KG1 (cell line): ENCODE measurements at regions not wholly inside any gene's neighbourhood (a gene's known extent, or its start where the extent isn't known, plus 50 kb on each side); places are given as distances from the start of the nearest gene placed in this dataset.
A peak's percentile ranks its signal among the peaks of the same experiment; 100 is the strongest.

Experiments
- DNase-seq: peaks from one replicate; lab custom pipeline; 2025; lab: John Stamatoyannopoulos, UW

DNA sequence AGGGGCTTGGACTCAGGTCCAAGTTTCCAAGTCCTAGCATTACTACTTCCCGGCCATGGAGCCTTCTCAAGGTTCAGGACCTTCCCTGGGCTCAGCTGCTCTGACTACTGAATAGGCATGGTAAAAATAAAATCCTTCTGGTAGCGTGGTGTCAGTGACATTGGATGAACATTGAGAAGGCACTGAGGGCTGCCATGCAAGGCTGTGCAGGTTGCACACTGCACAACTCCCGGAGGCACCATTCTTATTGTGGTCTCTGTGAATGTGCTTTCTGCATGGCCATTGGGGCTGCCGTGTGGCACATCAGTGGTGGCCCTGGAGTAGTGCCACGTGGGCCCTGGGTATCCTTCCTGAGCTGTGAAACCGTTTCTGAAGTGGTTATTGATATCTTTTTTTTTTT lies 250.2 kb upstream of the CIBAR2 start:
- no peak for DNase-seq

DNA sequence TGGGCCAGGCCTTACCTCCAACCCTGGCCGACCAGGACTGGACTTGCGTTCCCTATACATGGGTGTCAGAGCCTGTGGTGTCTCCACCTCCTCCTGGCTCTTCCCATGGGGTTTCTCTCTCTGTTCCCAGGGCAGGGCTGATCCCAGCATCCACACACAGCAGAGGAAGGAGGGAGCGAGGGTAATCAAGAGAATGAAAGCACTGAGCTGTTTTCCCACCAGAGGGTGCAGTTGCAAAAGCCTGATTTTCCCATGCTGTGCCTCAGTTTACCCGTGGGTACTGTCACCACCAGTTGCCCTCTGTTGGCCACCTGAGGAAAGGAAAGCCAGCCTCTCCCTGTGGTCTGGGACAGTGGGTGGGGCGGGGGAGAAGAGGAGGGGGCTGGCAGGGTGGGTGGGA lies 249.7 kb upstream of the GSE1 start:
- no peak for DNase-seq

DNA sequence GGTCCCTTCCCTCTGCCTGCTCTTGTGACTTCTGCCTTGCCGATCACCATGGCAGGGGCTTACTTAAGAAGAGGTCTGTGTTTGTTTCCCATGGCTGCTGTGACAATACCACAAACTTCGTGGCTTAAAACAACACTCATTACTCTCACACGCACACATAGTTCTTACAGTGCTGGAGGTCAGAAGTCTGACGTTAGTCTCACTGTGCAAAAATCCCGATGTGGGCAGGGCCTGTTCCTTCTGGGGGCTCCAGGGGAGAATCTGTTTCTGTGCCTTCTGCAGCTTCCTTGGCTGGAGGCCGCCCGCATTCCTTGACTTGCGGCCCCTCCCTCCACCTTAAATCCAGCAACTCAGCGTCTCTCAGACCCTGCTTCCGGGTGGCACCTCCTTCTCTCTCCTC lies 249.2 kb upstream of the GSE1 start:
- no peak for DNase-seq

DNA sequence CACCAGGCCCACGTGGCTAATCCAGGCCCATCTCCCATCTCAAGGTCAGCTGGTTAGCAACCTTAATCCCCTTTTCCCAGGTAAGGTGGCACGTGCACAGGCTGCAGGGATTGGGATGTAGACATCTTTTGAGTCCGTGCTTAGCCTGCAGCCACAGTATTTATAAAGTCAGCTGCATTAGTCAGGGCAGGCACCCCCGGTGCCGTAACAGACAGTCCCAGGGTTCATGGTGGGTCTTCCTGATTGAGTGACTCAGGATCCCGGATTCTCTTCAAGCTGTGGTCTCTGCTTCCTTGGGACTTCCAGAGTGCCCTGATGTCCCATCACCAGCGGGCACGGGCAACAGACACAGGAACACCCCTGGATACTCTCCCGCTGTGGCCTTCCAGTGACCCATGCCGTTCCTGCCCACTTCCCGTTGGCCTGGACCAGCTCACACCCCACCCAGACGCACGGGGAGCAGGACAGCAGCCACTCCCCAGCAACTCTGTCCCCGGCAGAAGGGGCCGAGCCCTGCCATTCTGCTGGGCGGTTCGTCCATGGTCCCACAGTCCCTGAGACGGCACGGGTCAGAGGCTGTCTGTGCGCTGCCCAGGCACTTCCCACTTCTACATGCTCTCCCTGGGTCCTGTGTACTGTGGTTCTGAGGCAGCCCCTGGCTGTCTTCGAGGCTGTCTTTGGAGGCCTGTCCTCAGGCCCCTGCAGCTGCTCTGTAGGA lies 248.6 kb upstream of the GSE1 start:
- DNase-seq: no peak

DNA sequence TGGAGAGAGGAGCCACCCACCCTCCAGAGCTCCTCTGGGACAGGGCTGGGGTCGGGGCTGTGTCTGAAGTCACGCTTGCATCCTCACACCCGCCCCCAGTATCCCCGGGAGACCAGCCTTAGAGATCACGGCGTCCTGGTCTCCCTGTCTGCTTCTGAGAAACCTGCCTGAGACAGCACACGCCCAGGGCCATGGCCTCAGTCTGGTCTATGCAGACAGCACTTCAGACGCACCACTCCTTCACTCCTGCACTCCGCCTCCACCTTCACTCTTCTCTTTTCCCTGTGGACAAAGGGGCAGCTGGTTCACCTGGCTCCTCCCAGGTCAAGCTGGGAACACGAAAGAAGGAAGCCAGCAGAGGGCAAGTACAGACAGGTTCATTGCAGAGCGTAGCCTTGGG lies 248.0 kb upstream of the GSE1 start:
- no peak for DNase-seq

DNA sequence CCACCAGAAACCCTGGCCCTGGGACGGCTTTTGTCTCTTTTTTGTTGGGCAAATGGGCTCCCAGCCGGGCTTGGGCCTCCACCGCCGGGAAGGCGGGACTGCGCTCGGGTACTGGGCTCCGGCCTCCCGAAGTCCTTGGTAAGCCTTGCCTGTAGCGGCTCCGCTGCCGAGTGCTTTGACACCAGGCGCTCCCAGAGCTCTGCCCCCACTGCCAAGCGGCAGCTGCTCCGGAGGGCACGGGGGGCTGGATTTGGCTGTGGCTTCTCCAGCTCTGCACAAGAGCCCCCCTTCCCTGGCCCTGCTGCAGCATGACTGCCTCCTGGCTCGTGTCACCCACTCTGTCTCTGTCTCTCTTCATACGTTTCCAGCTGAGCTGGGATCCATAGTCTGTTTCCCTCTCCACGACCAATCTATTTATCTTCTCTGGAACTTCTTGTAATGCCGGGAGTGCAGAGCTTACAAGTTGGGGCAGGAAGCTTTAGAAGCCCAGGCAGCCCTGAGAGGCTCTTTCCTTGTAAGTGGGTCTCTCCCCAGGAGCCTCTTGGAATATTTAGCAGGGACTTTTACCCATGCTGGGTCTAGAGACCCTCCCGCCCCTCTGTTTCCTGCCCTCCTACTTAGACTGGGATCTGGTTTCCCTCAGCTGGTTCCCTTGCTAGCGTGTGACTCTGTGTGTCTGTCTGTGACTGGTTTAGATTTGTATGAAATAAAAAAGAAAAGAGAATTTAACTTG lies 246.9 kb upstream of the GSE1 start:
- no peak for DNase-seq

GRCh38 chr16:85367485-85367884 lies 245.6 kb upstream of the GSE1 start:
- no peak for DNase-seq

DNA sequence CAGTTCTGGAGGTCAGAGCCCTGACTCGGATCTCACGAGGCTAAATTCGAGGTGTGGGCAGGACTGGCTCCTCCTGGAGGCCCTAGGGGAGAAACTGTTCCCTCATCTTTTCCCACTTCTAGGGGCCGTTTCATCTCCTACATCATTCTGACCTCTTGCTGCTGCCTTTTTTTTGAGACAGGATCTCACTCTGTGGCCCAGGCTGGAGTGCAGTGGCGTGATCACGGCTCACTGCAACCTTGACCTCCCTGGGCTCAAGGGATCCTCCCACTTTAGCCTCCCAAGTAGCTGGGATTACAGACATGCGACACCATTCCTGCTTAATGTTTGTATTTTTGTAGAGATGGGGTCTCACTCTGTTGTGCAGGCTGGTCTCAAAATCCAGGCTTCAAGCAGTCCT lies 244.1 kb upstream of the GSE1 start:
- no peak for DNase-seq

DNA sequence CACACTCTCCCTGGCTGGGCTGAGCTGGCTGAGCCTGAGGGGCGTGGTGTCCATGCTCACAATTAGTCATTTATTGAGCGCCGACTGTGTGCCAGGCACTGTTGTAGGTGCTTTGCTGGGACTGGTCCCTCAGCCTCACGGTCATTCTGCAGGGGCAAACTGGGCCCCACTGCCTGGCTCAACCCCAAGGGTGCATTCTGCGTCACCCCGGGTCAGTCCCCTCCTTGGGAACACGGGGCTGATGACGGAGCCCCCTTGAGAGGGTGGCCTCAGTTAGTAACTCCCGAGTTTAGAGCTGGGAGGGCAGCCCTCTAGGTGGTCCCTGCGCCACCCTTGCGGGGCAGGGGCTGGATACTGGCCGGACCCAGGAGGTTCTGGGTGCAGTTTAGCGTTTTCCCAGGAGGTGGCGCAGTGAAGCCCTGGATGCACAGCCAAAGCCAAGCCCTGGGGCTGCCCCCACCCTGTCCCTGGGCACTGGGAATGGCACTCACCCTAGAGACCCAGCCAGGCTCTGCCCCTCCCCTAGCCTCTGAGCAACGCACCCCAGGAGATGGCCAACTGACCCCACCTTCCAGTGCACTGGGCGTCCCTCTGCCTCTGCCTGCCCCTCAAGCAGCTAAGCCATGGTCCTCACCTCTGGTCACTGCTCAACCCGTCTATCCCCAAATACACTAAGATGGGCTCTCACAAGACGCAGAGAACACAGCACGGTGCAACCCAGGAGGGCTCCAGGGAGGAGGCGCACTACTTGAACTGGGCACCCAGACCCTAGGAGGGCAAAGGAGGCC lies 243.2 kb upstream of the GSE1 start:
- peak; percentile 4 for DNase-seq

DNA sequence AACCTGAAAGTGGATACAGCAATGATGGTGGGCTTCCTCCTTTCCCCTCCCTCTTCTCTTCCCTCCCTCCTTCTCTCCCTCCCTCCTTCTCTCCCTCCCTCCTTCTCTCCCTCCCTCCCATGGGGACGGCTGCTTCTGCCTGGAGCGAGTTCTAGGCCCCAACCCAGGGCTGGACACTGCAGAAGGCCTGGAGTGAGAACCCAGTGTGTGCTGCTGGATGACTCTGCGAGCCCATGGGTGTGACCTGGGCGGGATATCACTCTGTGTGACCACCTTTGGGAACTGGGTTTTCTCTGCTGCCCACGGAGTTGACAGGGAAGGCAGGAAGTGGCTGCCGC lies 242.6 kb upstream of the GSE1 start:
- no peak for DNase-seq

- no peak for DNase-seq
These were observed 242.1 kb upstream of the GSE1 start for GRCh38 chr16:85370881-85371651.

DNA sequence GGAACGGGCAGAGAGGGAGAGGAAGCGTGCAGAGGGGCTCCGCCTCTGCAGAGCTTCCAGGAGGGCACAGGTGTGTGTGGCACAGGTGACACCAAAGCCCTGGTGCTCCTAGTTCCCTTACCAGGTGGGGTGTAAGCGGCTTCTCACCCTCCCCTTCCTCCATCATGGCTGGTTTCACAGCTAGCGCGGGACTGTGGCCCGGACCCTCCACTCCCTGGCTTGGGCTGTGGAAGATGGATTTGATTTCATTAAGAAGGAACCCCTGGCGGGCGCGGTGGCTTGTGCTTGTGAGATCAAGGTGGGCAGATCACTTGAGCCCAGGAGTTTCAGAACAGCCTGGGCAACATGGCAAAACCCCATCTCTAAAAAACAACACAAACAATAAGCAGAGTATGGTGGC lies 241.2 kb upstream of the GSE1 start:
- no peak for DNase-seq

- peak; percentile 26 for DNase-seq
These were observed 240.3 kb upstream of the GSE1 start for GRCh38 chr16:85372627-85373372.

- no peak for DNase-seq
These were observed 239.2 kb upstream of the GSE1 start for GRCh38 chr16:85373741-85374570.

DNA sequence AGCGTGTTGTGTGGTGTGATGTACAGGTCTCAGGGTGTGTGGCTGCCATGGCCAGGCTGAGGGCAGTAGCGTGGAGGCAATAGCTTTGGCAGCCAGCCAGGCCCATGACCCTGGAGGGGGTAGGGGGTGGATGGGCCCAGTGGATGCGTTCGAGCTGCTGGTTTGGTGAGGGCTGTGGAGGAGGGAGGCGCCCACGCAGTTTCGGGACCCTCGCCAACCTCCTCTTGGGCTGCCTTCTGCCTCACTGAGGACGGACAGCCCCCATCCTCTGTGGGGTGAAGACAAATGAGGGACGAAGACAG lies 238.6 kb upstream of the GSE1 start:
- DNase-seq: no peak

GRCh38 chr16:85375282-85375681 lies 237.8 kb upstream of the GSE1 start:
- DNase-seq: no peak

DNA sequence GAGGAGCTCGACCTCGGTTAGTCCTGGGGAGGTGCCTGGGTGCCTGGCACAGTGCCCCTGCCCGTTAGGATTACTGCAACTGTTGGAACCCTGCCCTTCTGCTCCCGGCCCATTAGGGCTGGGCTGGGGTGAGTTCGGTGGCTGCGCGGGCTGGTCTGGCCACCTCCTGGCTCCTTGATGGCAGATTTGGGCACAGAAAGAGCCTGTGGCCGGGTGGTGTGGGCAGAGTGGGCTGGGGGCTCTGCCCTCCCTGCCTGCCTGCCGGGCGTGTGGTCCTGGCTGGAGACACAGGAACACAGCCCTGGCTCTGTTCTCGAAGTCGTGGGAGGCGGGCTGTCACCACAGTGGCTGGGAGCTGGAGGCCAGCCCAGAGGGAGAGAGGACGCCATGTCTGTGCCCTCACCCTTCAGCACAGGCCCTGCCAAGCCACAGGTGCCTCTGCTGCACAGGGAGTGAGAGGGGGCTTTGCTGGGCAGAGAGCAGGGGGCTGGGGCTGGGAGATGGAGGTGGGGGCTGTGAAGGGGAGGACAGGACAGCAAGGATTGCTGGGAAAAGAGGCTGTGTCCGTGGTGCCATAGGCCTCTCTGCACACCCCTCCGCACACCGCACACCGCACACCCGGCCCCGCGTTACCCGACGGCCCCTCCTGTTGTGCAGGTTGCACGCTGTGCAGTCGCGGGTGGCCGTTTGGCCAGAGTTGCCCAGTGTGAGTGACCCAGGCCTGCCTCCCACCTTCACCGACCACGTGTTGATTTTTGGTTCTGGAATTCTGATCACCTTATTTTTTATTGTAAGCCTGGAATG lies 236.6 kb upstream of the GSE1 start:
- no peak for DNase-seq

DNA sequence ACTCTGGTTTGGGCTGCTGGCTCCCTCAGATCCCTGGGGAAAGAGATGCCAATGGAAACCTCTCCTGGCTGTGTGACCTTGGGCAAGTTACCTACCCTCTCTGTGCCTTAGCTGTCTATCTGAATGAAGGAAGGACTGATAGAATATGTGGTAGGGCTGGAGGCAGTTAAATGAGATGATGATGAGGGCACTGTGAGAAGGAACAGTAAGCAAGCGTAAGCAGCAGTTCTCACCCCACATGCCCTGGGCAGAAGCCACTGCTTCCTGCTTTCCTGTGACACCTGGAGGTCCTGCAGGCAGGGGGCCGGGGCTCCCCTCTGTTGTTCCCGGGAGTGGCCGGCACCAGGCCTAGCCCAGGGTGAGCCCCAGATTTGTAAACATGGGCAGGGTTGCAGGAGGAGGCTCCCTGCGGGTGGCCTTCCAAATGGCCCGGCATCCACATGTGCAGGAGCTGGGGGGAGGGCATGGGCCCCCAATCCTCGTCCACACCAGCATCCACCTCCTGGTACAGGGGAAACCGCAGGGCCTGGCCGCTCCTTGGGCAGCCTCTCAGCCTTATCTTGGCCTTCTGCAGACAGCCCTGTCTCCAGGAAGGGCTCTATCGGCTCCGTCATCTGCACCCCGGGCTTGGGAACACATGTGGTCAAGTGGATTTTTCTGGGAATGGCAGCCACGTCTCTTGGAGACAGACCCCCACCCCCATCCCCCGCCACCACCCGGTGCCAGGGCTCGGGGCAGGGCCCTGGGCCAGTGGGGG lies 235.6 kb upstream of the GSE1 start:
- no peak for DNase-seq
